ENCODE measurements at regions not wholly inside any gene's neighbourhood (a gene's known extent, or its start where the extent isn't known, plus 50 kb on each side); places are given as distances from the start of the nearest gene placed in this dataset.
A peak's percentile ranks its signal among the peaks of the same experiment; 100 is the strongest.

DNA sequence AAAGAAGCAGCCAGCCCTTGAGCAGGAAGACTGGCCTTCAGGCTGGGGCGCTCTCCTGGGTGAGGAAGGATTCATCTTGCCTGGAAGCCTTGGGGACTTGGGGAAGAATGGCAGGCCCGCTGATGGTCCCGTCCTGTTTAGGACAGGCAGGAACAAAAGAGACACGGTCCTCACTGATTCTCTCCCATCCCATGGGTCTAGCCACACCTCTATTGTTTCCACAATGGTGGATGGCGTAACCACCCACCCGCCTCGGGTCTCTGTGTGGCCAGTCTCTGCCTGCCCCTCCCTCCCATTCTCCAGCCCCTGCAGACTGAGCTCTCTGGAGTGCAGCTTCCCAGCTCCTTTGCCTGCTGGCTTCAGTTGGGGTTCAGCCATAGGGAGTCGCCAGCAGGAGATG, 284.3 kb downstream of the UACA start:
- DNase-seq (no peak), FAIRE-seq (no peak)
- H3K4me1 ChIP-seq (ENCODE audit: control insufficient read depth in 2 of 3, insufficient read depth in 2 of 3, low read depth in 1 of 3, low read length in 3 of 3), result peaks cover 0 to 4% (median 0%) of the 10 kb centered on the region in 3 donors
- TF ChIP-seq, protein P1, sequence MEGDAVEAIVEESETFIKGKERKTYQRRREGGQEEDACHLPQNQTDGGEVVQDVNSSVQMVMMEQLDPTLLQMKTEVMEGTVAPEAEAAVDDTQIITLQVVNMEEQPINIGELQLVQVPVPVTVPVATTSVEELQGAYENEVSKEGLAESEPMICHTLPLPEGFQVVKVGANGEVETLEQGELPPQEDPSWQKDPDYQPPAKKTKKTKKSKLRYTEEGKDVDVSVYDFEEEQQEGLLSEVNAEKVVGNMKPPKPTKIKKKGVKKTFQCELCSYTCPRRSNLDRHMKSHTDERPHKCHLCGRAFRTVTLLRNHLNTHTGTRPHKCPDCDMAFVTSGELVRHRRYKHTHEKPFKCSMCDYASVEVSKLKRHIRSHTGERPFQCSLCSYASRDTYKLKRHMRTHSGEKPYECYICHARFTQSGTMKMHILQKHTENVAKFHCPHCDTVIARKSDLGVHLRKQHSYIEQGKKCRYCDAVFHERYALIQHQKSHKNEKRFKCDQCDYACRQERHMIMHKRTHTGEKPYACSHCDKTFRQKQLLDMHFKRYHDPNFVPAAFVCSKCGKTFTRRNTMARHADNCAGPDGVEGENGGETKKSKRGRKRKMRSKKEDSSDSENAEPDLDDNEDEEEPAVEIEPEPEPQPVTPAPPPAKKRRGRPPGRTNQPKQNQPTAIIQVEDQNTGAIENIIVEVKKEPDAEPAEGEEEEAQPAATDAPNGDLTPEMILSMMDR (IDR thresholded peaks at IDR 0.05; ENCODE audit: borderline replicate concordance, extremely low read depth, insufficient read depth), result no peak
- H3K36me3 ChIP-seq (ENCODE audit: control insufficient read depth in 2 of 3, insufficient read depth in 3 of 3, low read length in 3 of 3), result no peaks in the 10 kb centered on the region
- no peak overlapping the region for H3K4me3 ChIP-seq (ENCODE audit: low read length in 3 of 3)
- no peaks in the 10 kb centered on the region for H3K27me3 ChIP-seq (ENCODE audit: control insufficient read depth, insufficient read depth, low read length)
- intact Hi-C loops (cut with DNase I), result no loop called here
- no peak overlapping the region for H3K9ac ChIP-seq (ENCODE audit: low read length in 3 of 3)
- no peaks in the 10 kb centered on the region for H3K9me3 ChIP-seq (ENCODE audit: control insufficient read depth in 2 of 3, insufficient read depth in 1 of 3, low read length in 3 of 3)
- H3K27ac ChIP-seq (ENCODE audit: low read depth in 2 of 2, low read length in 2 of 2), result no peak overlapping the region

DNA sequence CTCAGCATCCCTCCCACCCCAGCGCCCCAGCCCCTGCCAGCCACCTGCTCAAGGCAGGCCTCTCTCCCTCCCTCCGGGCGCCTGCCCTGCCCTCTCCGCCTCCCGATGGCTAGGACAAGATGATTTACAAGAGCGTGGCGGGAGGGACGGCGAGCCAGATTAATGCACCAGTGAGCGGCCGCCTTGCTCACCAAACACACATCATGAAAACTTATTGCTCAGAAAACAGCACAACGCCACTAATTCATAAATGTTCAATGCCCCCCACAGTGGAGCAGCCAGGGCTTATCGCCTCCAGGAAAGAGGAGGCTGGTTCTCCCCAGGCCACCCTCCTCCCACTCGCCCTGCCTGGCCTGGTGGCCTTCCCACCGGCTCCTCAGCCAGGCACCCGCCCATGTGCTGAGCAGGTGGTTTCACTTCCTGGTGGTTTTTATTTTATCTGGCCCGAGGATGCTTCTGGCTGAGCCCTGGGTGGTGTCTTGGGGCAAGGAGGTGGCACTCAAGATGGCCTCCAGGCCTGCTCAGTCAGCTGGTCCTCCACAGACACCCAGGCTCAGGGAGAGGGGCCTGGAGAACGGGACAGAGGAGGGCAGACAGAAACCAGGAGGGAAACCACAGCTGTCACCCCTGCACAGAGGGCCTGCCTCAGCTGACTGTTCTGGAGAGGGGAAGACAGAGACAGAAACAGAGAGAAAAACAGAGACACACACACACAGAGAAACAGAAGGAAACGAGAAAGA, 284.9 kb downstream of the UACA start:
- Histone ChIP-seq H3K36me3 (ENCODE audit: control insufficient read depth in 2 of 3, insufficient read depth in 3 of 3, low read length in 3 of 3) (no peaks in the 10 kb centered on the region), H3K27ac (ENCODE audit: low read depth in 2 of 2, low read length in 2 of 2) (no peak overlapping the region), H3K9ac (ENCODE audit: low read length in 3 of 3) (no peak overlapping the region), H3K4me3 (ENCODE audit: low read length in 3 of 3) (no peak overlapping the region), H3K4me1 (ENCODE audit: control insufficient read depth in 2 of 3, insufficient read depth in 2 of 3, low read depth in 1 of 3, low read length in 3 of 3) (peaks cover 0 to 7% (median under 1%) of the 10 kb centered on the region in 3 donors), H3K27me3 (ENCODE audit: control insufficient read depth, insufficient read depth, low read length) (no peaks in the 10 kb centered on the region), H3K9me3 (ENCODE audit: control insufficient read depth in 2 of 3, insufficient read depth in 1 of 3, low read length in 3 of 3) (no peaks in the 10 kb centered on the region)
- TF ChIP-seq, protein P1 (IDR thresholded peaks at IDR 0.05; ENCODE audit: borderline replicate concordance, extremely low read depth, insufficient read depth), result no peak
- DNase-seq (peak; percentile 72 to 89 (median 86)), FAIRE-seq (no peak)
- intact Hi-C loops (cut with DNase I), result no loop called here

DNA sequence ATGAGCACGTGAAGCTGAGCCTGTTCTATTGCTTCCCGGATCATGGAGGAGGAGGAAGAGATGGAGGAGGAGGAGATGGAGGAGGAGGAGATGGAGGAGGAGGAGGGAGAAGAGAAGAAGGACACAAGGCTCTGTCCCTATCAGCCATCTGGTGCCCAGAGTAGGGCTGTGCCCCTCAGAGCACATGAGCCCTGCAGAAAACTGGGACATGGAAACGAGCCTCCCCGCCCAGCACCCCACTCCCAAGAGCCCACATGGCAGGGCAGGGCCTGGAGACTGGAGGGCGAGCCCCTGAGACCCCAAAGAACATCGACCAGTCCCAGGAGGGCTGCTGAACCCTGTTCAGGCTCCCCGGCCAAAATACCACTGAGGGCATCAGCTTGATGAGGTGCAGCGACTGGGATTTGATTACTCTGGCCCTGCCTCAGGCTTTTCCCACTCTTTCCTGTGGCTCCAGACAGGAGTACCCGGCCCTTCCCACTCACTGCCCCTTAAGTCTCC, 285.6 kb downstream of the UACA start:
- H3K27me3 ChIP-seq (ENCODE audit: control insufficient read depth, insufficient read depth, low read length), result no peaks in the 10 kb centered on the region
- peaks cover 0 to 7% (median 2%) of the 10 kb centered on the region in 3 donors for H3K4me1 ChIP-seq (ENCODE audit: control insufficient read depth in 2 of 3, insufficient read depth in 2 of 3, low read depth in 1 of 3, low read length in 3 of 3)
- H3K27ac ChIP-seq (ENCODE audit: low read depth in 2 of 2, low read length in 2 of 2), result no peak overlapping the region
- H3K9me3 ChIP-seq (ENCODE audit: control insufficient read depth in 2 of 3, insufficient read depth in 1 of 3, low read length in 3 of 3), result no peaks in the 10 kb centered on the region
- no peak overlapping the region for H3K9ac ChIP-seq (ENCODE audit: low read length in 3 of 3)
- H3K36me3 ChIP-seq (ENCODE audit: control insufficient read depth in 2 of 3, insufficient read depth in 3 of 3, low read length in 3 of 3), result no peaks in the 10 kb centered on the region
- no peak overlapping the region for H3K4me3 ChIP-seq (ENCODE audit: low read length in 3 of 3)
- intact Hi-C loops (cut with DNase I), result no loop called here
- no peak for FAIRE-seq
- TF ChIP-seq, protein P1 (IDR thresholded peaks at IDR 0.05; ENCODE audit: borderline replicate concordance, extremely low read depth, insufficient read depth), result no peak
- no peak for DNase-seq
